ENCODE measurements at regions not wholly inside any gene's neighbourhood (a gene's known extent, or its start where the extent isn't known, plus 50 kb on each side); places are given as distances from the start of the nearest gene placed in this dataset.

DNA sequence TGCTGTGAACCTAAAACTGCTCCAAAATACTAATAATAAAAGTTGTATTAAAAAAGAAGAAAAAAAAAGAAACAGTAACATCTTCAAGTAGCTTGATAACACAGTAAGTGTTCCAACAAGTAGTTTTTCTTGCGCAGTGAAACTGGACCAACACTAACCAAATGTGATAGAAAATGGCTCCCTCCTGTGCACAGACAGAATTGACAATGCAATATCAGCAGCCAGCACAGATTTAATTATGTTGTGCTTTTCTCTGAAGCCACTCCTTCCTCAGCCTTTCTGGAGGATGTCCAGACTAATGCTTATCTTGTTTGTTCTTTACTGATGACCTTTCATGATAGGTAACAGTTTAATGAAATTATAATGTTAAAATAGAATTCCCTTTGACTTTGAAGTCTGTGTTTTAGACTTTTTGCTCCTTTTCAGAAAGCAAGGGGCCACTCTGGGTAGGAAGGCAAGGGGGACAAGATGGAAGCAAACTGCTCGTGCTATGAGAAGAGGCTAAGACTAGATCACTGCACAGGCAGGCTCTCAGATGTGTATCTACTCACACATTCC lies 147.1 kb upstream of the RPL34 start:
- DNase-seq (ENCODE audit: low spot score), result no peak
- no peak for ATAC-seq (ENCODE audit: low FRiP score)

DNA sequence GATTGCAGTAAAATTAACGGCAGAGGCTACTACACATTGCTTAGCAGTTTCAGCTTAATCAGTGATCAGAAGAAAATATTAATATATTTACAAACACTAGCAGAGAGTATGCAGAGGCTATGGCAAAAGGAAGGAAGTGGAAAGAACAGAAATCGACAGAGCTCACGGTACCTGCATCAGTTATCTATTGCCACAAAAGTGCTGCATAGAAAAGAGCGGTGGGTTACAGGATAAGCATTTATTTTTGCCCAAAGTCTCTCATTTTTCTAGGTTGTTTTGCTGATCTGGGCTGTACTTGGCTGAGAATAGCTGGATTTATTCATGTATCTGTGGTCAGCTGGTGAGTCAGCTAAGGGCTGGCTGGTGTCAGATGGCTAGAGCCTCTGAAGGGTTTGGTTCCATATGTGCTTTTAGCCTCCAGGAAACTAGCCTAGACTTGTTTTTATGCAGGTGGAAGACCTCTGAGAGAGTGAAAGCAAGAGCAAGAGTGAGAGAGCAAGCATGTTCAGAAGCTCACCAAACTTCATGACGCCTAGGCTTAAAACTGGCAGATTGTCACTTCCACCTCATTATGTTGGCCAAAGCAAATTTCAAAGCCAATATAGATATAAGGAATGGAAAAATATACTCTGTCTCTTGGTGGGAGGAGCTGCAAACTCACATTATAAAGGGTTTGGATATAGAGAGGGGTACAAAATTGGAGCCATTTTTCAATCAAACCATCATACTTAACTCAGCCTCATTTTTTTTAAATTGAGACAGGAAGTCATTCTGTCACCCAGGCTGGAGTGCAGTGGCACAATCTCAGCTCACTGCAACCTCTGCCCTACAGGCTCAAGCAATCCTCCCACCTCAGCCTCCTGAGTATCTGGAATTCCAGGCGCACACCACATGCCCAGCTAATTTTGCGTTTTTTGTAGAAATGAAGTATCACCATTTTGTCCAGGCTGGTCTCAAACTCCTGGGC lies 153.2 kb upstream of the RPL34 start:
- no peak for DNase-seq (ENCODE audit: low spot score)
- TF ChIP-seq, protein P1, sequence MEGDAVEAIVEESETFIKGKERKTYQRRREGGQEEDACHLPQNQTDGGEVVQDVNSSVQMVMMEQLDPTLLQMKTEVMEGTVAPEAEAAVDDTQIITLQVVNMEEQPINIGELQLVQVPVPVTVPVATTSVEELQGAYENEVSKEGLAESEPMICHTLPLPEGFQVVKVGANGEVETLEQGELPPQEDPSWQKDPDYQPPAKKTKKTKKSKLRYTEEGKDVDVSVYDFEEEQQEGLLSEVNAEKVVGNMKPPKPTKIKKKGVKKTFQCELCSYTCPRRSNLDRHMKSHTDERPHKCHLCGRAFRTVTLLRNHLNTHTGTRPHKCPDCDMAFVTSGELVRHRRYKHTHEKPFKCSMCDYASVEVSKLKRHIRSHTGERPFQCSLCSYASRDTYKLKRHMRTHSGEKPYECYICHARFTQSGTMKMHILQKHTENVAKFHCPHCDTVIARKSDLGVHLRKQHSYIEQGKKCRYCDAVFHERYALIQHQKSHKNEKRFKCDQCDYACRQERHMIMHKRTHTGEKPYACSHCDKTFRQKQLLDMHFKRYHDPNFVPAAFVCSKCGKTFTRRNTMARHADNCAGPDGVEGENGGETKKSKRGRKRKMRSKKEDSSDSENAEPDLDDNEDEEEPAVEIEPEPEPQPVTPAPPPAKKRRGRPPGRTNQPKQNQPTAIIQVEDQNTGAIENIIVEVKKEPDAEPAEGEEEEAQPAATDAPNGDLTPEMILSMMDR (IDR thresholded peaks at IDR 0.05), result no peak
- no peak for ATAC-seq (ENCODE audit: low FRiP score)

More for the DNA sequence above, 147.1 kb upstream of the RPL34 start:
- TF ChIP-seq, protein P1 (IDR thresholded peaks at IDR 0.05), result no peak

DNA sequence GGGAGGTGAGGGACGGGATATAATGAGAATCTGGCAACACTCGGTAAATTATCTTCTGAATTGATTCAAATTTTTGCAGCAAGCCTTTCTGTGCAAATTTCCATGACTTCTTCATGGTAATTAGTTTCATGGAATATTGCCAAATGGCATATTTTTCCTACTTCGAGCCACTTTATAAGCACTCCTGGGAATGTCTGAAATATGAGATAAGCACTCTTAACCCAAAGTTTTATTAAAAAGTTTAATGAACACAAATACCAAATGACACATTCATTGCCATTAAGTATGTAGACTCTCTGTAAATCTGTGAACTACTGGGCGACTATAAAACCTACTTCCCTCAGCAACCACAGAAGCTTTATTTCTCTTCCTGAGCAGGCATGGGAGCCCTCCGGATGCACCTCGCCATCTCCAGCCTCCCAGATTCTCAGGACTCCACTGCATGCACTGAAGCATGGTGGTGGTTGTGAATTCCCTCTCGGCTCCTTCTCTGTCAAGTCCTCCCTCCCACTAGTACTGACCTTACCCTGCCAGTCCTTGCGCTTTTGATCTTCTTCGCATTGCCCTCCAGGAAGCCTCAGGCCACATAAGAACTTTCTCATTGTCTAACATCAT lies 154.4 kb upstream of the RPL34 start:
- no peak for DNase-seq (ENCODE audit: low spot score)
- TF ChIP-seq, protein P1 (IDR thresholded peaks at IDR 0.05), result no peak

DNA sequence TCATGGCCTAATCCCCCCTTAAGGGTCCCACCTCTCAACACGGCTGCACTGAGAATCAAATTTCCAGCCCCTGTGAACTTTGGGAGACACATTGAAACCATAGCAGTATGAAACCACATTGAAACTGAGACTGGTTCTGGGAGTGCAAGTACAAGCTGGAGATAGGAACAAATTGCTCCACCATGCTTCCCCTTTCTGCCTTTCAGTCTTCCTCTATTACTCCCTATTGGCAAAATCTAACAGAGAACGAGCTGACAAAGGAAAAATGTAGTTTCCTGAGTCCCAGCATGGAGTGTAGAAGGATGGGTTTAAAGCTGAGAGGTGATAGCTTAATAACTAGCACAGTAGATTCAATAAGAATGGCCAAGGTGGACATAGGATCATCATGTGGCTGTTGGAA lies 161.7 kb upstream of the RPL34 start:
- TF ChIP-seq, protein P1 (IDR thresholded peaks at IDR 0.05), result no peak
- DNase-seq (ENCODE audit: low spot score) (no peak), ATAC-seq (ENCODE audit: low FRiP score) (no peak)

More for the DNA sequence above, 154.4 kb upstream of the RPL34 start:
- no peak for ATAC-seq (ENCODE audit: low FRiP score)

DNA sequence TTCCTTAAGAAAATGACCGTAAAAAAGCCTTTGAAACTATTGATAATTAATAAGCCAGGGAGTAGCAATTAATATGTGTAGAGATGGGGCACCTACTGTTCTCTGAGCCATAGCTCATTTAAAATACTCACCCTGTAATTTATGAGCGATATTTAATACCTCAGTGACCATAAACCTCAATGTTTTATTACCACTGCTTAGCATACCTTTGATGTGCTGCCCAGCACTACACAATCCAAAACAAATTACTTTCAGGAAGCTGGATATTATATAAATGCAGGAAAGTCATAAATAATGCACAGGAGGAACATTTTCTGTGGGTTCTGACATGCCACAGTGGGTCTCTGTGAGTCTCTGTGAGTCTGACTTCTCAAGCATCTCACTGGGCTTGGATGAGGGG lies 166.1 kb upstream of the RPL34 start:
- ATAC-seq (ENCODE audit: low FRiP score) (no peak), DNase-seq (ENCODE audit: low spot score) (no peak)
- TF ChIP-seq, protein P1 (IDR thresholded peaks at IDR 0.05), result no peak

DNA sequence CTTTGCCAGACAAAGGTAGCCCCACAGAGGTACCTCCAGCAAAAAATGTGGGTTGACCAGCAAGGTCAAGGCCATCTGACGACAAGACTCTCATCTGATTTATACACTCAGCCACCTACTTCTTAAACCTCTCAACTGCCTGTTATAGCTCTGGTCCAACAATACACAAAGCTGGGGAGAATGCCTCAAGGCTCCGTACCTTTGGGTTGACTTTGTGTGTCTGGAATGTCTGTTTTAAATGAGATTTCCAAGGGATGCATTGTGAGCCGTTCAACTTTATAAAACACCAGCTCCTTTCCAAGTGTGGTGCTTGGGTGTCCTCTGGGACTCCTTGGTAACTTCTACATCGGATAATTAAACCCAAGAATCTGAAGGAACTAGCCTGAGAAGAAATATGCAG lies 167.0 kb upstream of the RPL34 start:
- no peak for DNase-seq (ENCODE audit: low spot score)

More for the DNA sequence above, 167.0 kb upstream of the RPL34 start:
- no peak for ATAC-seq (ENCODE audit: low FRiP score)
- TF ChIP-seq, protein P1 (IDR thresholded peaks at IDR 0.05), result no peak

Data from omental fat pad (tissue), 3 donors.